Keratinocyte (primary cell): ENCODE measurements at regions not wholly inside any gene's neighbourhood (a gene's known extent, or its start where the extent isn't known, plus 50 kb on each side); places are given as distances from the start of the nearest gene placed in this dataset.

ENCODE experiments used
- DNase-seq: peaks from one replicate; pipeline ENCODE4 v3.0.0-alpha.2; 2011; ENCODE audit warnings: low read depth, missing footprints, low spot score
- FAIRE-seq: peaks from 2 replicates; lab custom pipeline; 2011; peaks lifted over from hg19 to GRCh38; lab: Jason Lieb, UNC
- H2AFZ ChIP-seq: 2 replicates; pipeline ENCODE4 v1.6.0; 2012; ENCODE audit warnings: low read length, control low read depth, inconsistent platforms; ENCODE audit not compliant: control insufficient read depth
- H3K27ac ChIP-seq: 2 replicates; pipeline ENCODE4 v1.5.1; 2011; ENCODE audit warnings: low read length; ENCODE audit not compliant: control insufficient read depth, insufficient read depth
- H3K27me3 ChIP-seq: 3 replicates; pipeline ENCODE4 v1.6.0; 2011; ENCODE audit warnings: low read length; ENCODE audit not compliant: control insufficient read depth, insufficient read depth; ENCODE audit errors: extremely low read depth
- H3K36me3 ChIP-seq, 2 experiments: 2 replicates in 1 of 2; 3 replicates in 1 of 2; pipeline ENCODE4 v1.5.1; 2011; ENCODE audit warnings: low read length in 2 of 2, mild to moderate bottlenecking in 1 of 2; ENCODE audit not compliant: control insufficient read depth in 2 of 2, insufficient read depth in 2 of 2; ENCODE audit errors: extremely low read depth in 1 of 2
- H3K4me1 ChIP-seq: 3 replicates; pipeline ENCODE4 v1.5.1; 2011; ENCODE audit warnings: low read length; ENCODE audit not compliant: control insufficient read depth, insufficient read depth; ENCODE audit errors: extremely low read depth
- H3K4me2 ChIP-seq: 3 replicates; pipeline ENCODE4 v1.6.0; 2011; ENCODE audit warnings: low read depth, low read length; ENCODE audit not compliant: control insufficient read depth, insufficient read depth; ENCODE audit errors: extremely low read depth
- H3K4me3 ChIP-seq, 3 experiments: fragments of 200-600 bp in 1 of 3; sonication (generic) in 1 of 3; 2 replicates in 2 of 3; 3 replicates in 1 of 3; pipeline ENCODE4 v1.5.1; 2011 to 2016; ENCODE audit warnings: low read length in 3 of 3, mild to moderate bottlenecking in 3 of 3, control low read depth in 2 of 3, inconsistent platforms in 1 of 3, low read depth in 1 of 3, mixed read lengths in 1 of 3, mixed run types in 1 of 3, moderate library complexity in 1 of 3; ENCODE audit not compliant: control insufficient read depth in 2 of 3, insufficient read depth in 2 of 3; ENCODE audit errors: extremely low read depth in 1 of 3
- H3K79me2 ChIP-seq: 2 replicates; pipeline ENCODE4 v1.6.0; 2012; ENCODE audit warnings: low read length; ENCODE audit not compliant: control insufficient read depth, insufficient read depth
- H3K9ac ChIP-seq: 3 replicates; pipeline ENCODE4 v1.6.0; 2011; ENCODE audit warnings: low read length; ENCODE audit not compliant: control insufficient read depth, insufficient read depth; ENCODE audit errors: extremely low read depth
- H3K9me1 ChIP-seq: 3 replicates; pipeline ENCODE4 v1.6.0; 2011; ENCODE audit warnings: low read length; ENCODE audit not compliant: control insufficient read depth, insufficient read depth; ENCODE audit errors: extremely low read depth
- H3K9me3 ChIP-seq: 2 replicates; pipeline ENCODE4 v1.5.1; 2012; ENCODE audit warnings: low read depth, low read length; ENCODE audit not compliant: control insufficient read depth
- H4K20me1 ChIP-seq: 3 replicates; pipeline ENCODE4 v1.6.0; 2011; ENCODE audit warnings: low read length; ENCODE audit not compliant: control insufficient read depth, insufficient read depth; ENCODE audit errors: extremely low read depth
- CTCF ChIP-seq, 3 experiments: IDR thresholded peaks in 1 of 3; conservative IDR thresholded peaks in 1 of 3; optimal IDR thresholded peaks in 1 of 3; 2 replicates in 2 of 3; 3 replicates in 1 of 3; pipeline versions ENCODE3 to v1.5.1; 2011; ENCODE audit warnings: low read length in 3 of 3, mild to moderate bottlenecking in 3 of 3, moderate library complexity in 2 of 3, control low read depth in 1 of 3, inconsistent platforms in 1 of 3; ENCODE audit not compliant: insufficient read depth in 2 of 3; ENCODE audit errors: extremely low read depth in 1 of 3
- EZH2 ChIP-seq: IDR thresholded peaks from one replicate; pipeline ENCODE4 v1.6.1; 2012; ENCODE audit warnings: inconsistent platforms, mild to moderate bottlenecking, low read length, moderate library complexity
- dilution Hi-C: fragments of 300-500 bp; cut with MboI; formaldehyde crosslinking; loops from one replicate; pipeline ENCODE4 v1.7.0; 2020; ENCODE audit warnings: low sequenced_read_pairs; ENCODE audit not compliant: extremely low pct_ligation_motif_present

DNA sequence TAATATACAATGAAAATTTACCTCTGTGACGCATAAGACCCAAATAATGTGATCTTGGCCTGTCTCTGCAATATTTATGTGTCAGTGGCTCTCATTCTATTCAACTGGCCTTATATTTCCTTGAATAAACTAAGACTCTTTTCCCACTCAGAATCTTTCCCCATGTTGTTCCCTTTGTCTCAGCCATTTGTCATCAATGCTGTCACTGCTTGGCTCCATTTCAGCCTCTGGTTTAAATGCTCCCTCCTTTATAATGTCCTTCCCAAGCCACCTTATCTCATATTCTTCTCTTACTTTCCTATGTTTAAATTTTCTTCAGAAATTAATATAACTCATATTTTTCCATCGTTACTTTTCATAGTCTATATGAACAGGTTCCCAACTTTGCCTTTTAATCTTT lies 158.3 kb upstream of the DTNA start:
- no peak for FAIRE-seq
- no peak for TF ChIP-seq CTCF (optimal IDR thresholded peaks at IDR 0.05 in 1 of 3, IDR thresholded peaks at IDR 0.05 in 1 of 3, conservative IDR thresholded peaks at IDR 0.05 in 1 of 3; ENCODE audit: extremely low read depth in 1 of 3, insufficient read depth in 2 of 3, low read length in 3 of 3)
- TF ChIP-seq EZH2: no peak
- H3K4me1 ChIP-seq: no peaks in the 10 kb centered on the region
- H3K79me2 ChIP-seq: no peaks in the 10 kb centered on the region
- H3K36me3 ChIP-seq: no peaks in the 10 kb centered on the region
- no peak overlapping the region for H3K27ac ChIP-seq
- no peak overlapping the region for H3K4me2 ChIP-seq
- H3K4me3 ChIP-seq: no peak overlapping the region
- H3K9me1 ChIP-seq: no peaks in the 10 kb centered on the region
- no peak for DNase-seq
- no peaks in the 10 kb centered on the region for H3K9me3 ChIP-seq
- no peaks in the 10 kb centered on the region for H4K20me1 ChIP-seq
- H2AFZ ChIP-seq: no peak overlapping the region
- no peak overlapping the region for H3K9ac ChIP-seq
- dilution Hi-C loops: no loop called here
- H3K27me3 ChIP-seq: no peaks in the 10 kb centered on the region

DNA sequence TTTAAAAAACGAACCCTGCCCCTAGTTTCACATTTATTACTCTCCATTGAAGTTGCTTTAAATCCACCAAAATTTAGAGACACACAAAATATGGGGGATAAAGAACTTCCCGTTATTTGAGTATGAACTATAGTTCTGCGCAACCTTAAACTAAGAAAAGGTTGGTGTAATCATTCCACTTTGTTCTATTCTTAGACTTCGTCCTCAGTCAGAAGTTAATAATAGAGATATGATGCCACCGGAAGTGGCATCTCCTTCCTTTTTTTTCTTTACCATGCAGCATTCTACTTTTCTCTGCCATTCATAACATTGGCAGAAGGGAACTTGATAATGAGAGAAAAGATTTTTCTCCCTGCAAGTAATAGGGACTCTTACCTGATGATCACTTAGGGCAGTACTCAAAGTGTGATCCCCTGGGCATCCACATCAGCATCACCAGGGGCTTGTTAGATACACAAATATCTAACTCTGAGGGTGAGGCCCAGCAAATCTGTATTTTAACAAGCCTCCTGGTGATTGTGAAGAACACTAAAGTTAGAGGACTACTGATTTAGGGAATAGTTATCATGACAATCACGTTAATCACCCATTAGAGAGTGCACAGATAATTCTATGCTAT lies 147.7 kb upstream of the DTNA start:
- H2AFZ ChIP-seq: no peak overlapping the region
- no peaks in the 10 kb centered on the region for H4K20me1 ChIP-seq
- dilution Hi-C loops: no loop called here
- no peaks in the 10 kb centered on the region for H3K27me3 ChIP-seq
- no peaks in the 10 kb centered on the region for H3K4me1 ChIP-seq
- no peaks in the 10 kb centered on the region for H3K9me1 ChIP-seq
- H3K9me3 ChIP-seq: no peaks in the 10 kb centered on the region
- no peak for FAIRE-seq
- H3K79me2 ChIP-seq: no peaks in the 10 kb centered on the region
- H3K9ac ChIP-seq: no peak overlapping the region
- no peak for TF ChIP-seq CTCF (optimal IDR thresholded peaks at IDR 0.05 in 1 of 3, IDR thresholded peaks at IDR 0.05 in 1 of 3, conservative IDR thresholded peaks at IDR 0.05 in 1 of 3; ENCODE audit: extremely low read depth in 1 of 3, insufficient read depth in 2 of 3, low read length in 3 of 3)
- TF ChIP-seq EZH2: no peak
- H3K36me3 ChIP-seq: no peaks in the 10 kb centered on the region
- no peak for DNase-seq
- H3K27ac ChIP-seq: no peak overlapping the region
- H3K4me3 ChIP-seq: no peak overlapping the region
- H3K4me2 ChIP-seq: no peak overlapping the region
